HEK293 (cell line): ENCODE measurements at regions not wholly inside any gene's neighbourhood (a gene's known extent, or its start where the extent isn't known, plus 50 kb on each side); places are given as distances from the start of the nearest gene placed in this dataset.

ENCODE experiments used
- EGR2 ChIP-seq: fragments of 450-650 bp; formaldehyde crosslinking; IDR thresholded peaks from 2 replicates; pipeline ENCODE4 v1.5.1; 2016; ENCODE audit warnings: low read depth, missing biosample characterization, missing genetic modification characterization
- KLF1 ChIP-seq: fragments of 450-650 bp; formaldehyde crosslinking; IDR thresholded peaks from 2 replicates; pipeline ENCODE4 v1.5.1; 2016; ENCODE audit warnings: missing biosample characterization, missing genetic modification characterization
- ZFP41 ChIP-seq: fragments of 450-650 bp; formaldehyde crosslinking; IDR thresholded peaks from 2 replicates; pipeline ENCODE4 v1.5.1; 2016; ENCODE audit warnings: missing biosample characterization, missing genetic modification characterization, borderline replicate concordance
- ZNF560 ChIP-seq: fragments of 450-650 bp; formaldehyde crosslinking; IDR thresholded peaks from 2 replicates; pipeline ENCODE4 v1.5.1; 2017; ENCODE audit warnings: missing biosample characterization, missing genetic modification characterization, borderline replicate concordance
- ZNF747 ChIP-seq: fragments of 450-650 bp; formaldehyde crosslinking; IDR thresholded peaks from 2 replicates; pipeline ENCODE4 v1.5.1; 2016; ENCODE audit warnings: missing biosample characterization, missing genetic modification characterization
- TF ChIP-seq, protein P1 (sequence below): fragments of 450-650 bp; formaldehyde crosslinking; IDR thresholded peaks from 2 replicates; pipeline ENCODE4 v1.5.1; 2016; ENCODE audit warnings: missing biosample characterization, missing genetic modification characterization
- TF ChIP-seq, protein P2 (sequence below): fragments of 450-650 bp; formaldehyde crosslinking; IDR thresholded peaks from 2 replicates; pipeline ENCODE4 v1.5.1; 2016; ENCODE audit warnings: missing biosample characterization, missing genetic modification characterization
- TF ChIP-seq, protein P3 (sequence below): fragments of 450-650 bp; formaldehyde crosslinking; IDR thresholded peaks from 2 replicates; pipeline ENCODE4 v1.5.1; 2016; ENCODE audit warnings: missing biosample characterization, missing genetic modification characterization, low read depth

DNA sequence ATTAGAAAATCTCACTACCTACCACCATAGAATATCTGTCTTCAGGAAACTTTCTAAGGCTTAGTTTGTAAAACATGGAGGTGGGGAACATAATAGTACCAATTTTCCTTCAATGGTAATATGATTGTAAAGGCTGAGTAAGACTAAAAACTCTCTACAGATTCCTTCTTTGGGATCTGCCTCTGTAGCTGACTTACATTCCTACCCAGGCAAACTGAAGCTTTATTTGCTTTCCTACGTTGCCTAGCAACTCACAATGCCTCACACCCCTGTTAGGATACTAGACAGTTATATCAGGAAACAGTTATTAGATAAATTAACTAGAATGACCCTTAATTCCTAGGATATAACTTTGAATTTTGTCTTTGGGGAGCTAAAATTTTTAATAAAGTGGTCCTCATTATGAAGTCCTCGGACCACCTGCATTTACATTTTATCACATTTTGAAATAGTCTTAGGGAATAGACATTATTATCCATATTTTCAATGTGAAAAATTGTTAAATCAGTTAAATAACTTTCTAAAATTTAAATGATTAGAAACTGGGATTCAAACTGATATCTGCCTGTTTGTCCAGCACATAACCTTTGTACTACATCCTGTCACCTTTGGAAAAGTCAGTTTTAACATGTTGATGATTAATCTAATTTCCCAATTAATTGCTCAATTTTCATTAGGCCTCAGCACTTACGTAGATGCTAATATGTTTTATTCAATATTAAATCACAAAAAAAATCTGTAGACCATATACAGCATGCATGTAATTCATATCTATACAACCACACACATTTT, 591.4 kb downstream of the RNF144B start:
- TF ChIP-seq, protein P1, sequence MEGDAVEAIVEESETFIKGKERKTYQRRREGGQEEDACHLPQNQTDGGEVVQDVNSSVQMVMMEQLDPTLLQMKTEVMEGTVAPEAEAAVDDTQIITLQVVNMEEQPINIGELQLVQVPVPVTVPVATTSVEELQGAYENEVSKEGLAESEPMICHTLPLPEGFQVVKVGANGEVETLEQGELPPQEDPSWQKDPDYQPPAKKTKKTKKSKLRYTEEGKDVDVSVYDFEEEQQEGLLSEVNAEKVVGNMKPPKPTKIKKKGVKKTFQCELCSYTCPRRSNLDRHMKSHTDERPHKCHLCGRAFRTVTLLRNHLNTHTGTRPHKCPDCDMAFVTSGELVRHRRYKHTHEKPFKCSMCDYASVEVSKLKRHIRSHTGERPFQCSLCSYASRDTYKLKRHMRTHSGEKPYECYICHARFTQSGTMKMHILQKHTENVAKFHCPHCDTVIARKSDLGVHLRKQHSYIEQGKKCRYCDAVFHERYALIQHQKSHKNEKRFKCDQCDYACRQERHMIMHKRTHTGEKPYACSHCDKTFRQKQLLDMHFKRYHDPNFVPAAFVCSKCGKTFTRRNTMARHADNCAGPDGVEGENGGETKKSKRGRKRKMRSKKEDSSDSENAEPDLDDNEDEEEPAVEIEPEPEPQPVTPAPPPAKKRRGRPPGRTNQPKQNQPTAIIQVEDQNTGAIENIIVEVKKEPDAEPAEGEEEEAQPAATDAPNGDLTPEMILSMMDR (tag by site-specific recombination), result no peak
- TF ChIP-seq KLF1 (tag by site-specific recombination) (no peak), EGR2 (tag by site-specific recombination) (no peak), ZFP41 (tag by site-specific recombination) (no peak), ZNF560 (no peak), ZNF747 (tag by site-specific recombination) (no peak)
- TF ChIP-seq, protein P2, sequence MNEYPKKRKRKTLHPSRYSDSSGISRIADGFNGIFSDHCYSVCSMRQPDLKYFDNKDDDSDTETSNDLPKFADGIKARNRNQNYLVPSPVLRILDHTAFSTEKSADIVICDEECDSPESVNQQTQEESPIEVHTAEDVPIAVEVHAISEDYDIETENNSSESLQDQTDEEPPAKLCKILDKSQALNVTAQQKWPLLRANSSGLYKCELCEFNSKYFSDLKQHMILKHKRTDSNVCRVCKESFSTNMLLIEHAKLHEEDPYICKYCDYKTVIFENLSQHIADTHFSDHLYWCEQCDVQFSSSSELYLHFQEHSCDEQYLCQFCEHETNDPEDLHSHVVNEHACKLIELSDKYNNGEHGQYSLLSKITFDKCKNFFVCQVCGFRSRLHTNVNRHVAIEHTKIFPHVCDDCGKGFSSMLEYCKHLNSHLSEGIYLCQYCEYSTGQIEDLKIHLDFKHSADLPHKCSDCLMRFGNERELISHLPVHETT (tag by site-specific recombination), result no peak
- TF ChIP-seq, protein P3, sequence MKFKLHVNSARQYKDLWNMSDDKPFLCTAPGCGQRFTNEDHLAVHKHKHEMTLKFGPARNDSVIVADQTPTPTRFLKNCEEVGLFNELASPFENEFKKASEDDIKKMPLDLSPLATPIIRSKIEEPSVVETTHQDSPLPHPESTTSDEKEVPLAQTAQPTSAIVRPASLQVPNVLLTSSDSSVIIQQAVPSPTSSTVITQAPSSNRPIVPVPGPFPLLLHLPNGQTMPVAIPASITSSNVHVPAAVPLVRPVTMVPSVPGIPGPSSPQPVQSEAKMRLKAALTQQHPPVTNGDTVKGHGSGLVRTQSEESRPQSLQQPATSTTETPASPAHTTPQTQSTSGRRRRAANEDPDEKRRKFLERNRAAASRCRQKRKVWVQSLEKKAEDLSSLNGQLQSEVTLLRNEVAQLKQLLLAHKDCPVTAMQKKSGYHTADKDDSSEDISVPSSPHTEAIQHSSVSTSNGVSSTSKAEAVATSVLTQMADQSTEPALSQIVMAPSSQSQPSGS (tag by site-specific recombination), result no peak
